ENCODE measurements at regions not wholly inside any gene's neighbourhood (a gene's known extent, or its start where the extent isn't known, plus 50 kb on each side); places are given as distances from the start of the nearest gene placed in this dataset.

DNA sequence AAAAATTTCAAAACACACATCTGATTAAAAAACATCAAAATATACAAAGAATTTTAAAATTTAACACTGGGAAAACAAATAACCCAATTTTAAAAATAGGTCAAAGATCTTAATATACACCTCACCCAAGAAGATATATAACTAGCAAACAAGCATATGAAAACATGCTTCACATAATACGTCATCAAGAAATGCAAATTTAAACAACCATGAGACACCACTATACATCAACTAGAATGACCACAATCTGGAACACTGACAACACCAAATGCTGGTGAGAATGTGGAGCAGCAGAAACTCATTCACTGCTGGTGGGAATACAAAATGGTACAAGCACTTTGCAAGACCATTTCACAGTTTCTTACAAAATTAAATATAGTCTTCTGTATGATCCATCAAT, 498.4 kb downstream of the IPMK start:
- 44% methylated on average over 1 of the region's 1 CpG for WGBS (ENCODE audit: low lambda C conversion rate)
- no peaks in the 10 kb centered on the region for H4K20me1 ChIP-seq (ENCODE audit: insufficient read depth)
- no peaks in the 10 kb centered on the region for H3K9me3 ChIP-seq
- no peak overlapping the region for H3K4me3 ChIP-seq (ENCODE audit: low read depth in 2 of 2, low read length in 1 of 2)
- no peak for DNase-seq
- no peaks in the 10 kb centered on the region for H3K27me3 ChIP-seq (ENCODE audit: insufficient read depth)
- H3K9ac ChIP-seq: no peak overlapping the region
- H3K4me2 ChIP-seq: no peak overlapping the region
- H3K79me2 ChIP-seq (ENCODE audit: insufficient read depth): no peaks in the 10 kb centered on the region
- no peaks in the 10 kb centered on the region for H3K4me1 ChIP-seq (ENCODE audit: control insufficient read depth in 1 of 2, insufficient read depth in 2 of 2, low read depth in 1 of 2, low read length in 1 of 2)
- no peak overlapping the region for H3K27ac ChIP-seq (ENCODE audit: low read depth in 2 of 2, low read length in 1 of 2)
- H2AFZ ChIP-seq (ENCODE audit: low read depth): no peak overlapping the region
- TF ChIP-seq GABPA (IDR thresholded peaks at IDR 0.05; ENCODE audit: low read depth) (no peak), RXRA (IDR thresholded peaks at IDR 0.05; ENCODE audit: borderline replicate concordance, low read depth) (no peak), RCOR1 (IDR thresholded peaks at IDR 0.05; ENCODE audit: low read length) (no peak)
- CTCF ChIA-PET: interaction anchor here (1.2 kb wide), 1 partner anchor 383 kb away, joined by 3 read pairs; no protein-coding TSS in a partner anchor
- no peaks in the 10 kb centered on the region for H3F3A ChIP-seq (replicated peaks; ENCODE audit: insufficient read depth)
- POLR2A ChIA-PET: no interaction called here
- no peaks in the 10 kb centered on the region for H3K36me3 ChIP-seq (replicated peaks in 1 of 2; ENCODE audit: control insufficient read depth in 1 of 2, insufficient read depth in 2 of 2, low read length in 1 of 2)
- H3K9me2 ChIP-seq: no peaks in the 10 kb centered on the region

- Histone ChIP-seq H3K79me2 (ENCODE audit: insufficient read depth) (no peaks in the 10 kb centered on the region), H2AFZ (ENCODE audit: low read depth) (no peak overlapping the region), H3K27ac (ENCODE audit: low read depth in 2 of 2, low read length in 1 of 2) (no peak overlapping the region), H3K9me2 (no peaks in the 10 kb centered on the region), H3K4me3 (ENCODE audit: low read depth in 2 of 2, low read length in 1 of 2) (no peak overlapping the region), H3K9me3 (no peaks in the 10 kb centered on the region), H4K20me1 (ENCODE audit: insufficient read depth) (no peaks in the 10 kb centered on the region), H3K36me3 (replicated peaks in 1 of 2; ENCODE audit: control insufficient read depth in 1 of 2, insufficient read depth in 2 of 2, low read length in 1 of 2) (no peaks in the 10 kb centered on the region), H3K27me3 (ENCODE audit: insufficient read depth) (no peaks in the 10 kb centered on the region), H3K4me2 (no peak overlapping the region), H3K4me1 (ENCODE audit: control insufficient read depth in 1 of 2, insufficient read depth in 2 of 2, low read depth in 1 of 2, low read length in 1 of 2) (no peaks in the 10 kb centered on the region), H3F3A (replicated peaks; ENCODE audit: insufficient read depth) (no peaks in the 10 kb centered on the region), H3K9ac (no peak overlapping the region)
- CTCF ChIA-PET: no interaction called here
- WGBS (ENCODE audit: low lambda C conversion rate): 40% methylated on average over 6 of the region's 6 CpGs
- no peak for DNase-seq
- POLR2A ChIA-PET: no interaction called here
- TF ChIP-seq NRF1 (IDR thresholded peaks at IDR 0.05; ENCODE audit: low read depth, low read length) (no peak), TCF12 (IDR thresholded peaks at IDR 0.05) (no peak), NFIC (IDR thresholded peaks at IDR 0.05; ENCODE audit: borderline replicate concordance) (no peak), GATA2 (CRISPR knock-in tag; IDR thresholded peaks at IDR 0.05) (no peak), CHD2 (IDR thresholded peaks at IDR 0.05; ENCODE audit: low read length, partially characterized antibody) (no peak), RAD21 (IDR thresholded peaks at IDR 0.05; ENCODE audit: low read length) (no peak), EZH2phosphoT487 (IDR thresholded peaks at IDR 0.05; ENCODE audit: borderline replicate concordance, low read depth) (no peak), FOXM1 (IDR thresholded peaks at IDR 0.05; ENCODE audit: low read depth) (no peak), REST (IDR thresholded peaks at IDR 0.05; ENCODE audit: low read depth, low read length) (no peak), IRF3 (IDR thresholded peaks at IDR 0.05; ENCODE audit: low read depth, low read length) (no peak), FOXJ3 (CRISPR knock-in tag; IDR thresholded peaks at IDR 0.05) (no peak), ELF1 (IDR thresholded peaks at IDR 0.05) (no peak), POLR2AphosphoS5 (IDR thresholded peaks at IDR 0.05; ENCODE audit: low read depth, low read length) (no peak)
These were observed 507.9 kb downstream of the IPMK start for GRCh38 chr10:57759777-57760176.
